ENCODE measurements at regions not wholly inside any gene's neighbourhood (a gene's known extent, or its start where the extent isn't known, plus 50 kb on each side); places are given as distances from the start of the nearest gene placed in this dataset.

DNA sequence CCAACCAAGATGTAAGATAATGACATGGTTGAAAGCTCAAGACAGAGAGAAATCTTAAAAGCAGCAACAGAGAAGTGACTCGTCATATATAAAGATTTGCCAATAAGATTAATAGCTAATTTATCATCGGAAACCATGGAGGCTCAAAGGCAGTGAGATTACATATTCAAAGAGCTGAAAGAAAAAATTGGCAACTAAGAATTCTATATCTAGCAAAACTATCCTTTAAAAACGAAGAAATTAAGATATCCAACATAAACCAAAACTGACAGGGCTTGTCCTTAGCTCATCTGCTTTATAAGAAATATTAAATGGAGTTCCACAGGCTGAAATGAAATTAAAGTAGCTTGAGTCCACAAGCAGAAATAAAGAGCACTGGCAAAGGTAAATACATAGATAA lies 236.6 kb downstream of the ANAPC1 start:
- H2AFZ ChIP-seq (ENCODE audit: low read length) = no peak overlapping the region
- no peak overlapping the region for H3K4me2 ChIP-seq (ENCODE audit: insufficient read depth, insufficient read length, low read length)
- H3K56ac ChIP-seq (ENCODE audit: insufficient read length, low read depth, low read length) = no peak overlapping the region
- H3K79me1 ChIP-seq (ENCODE audit: insufficient read depth, low read depth, low read length, poor library complexity, severe bottlenecking) = no peaks in the 10 kb centered on the region
- Mint-ChIP-seq H3K9me3 (peaks cover 3 to 7% of the 10 kb centered on the region in 2 experiments; a peak in 4 of 5 replicates), H3K36me3 (ENCODE audit: insufficient read depth in 1 of 3, low read depth in 3 of 3) (peaks cover 0 to 5% (median 0%) of the 10 kb centered on the region in 3 experiments; a peak in 2 of 7 replicates), H3K27ac (no peak overlapping the region), H3K4me3 (no peak overlapping the region), H3K4me1 (no peaks in the 10 kb centered on the region), H3K27me3 (ENCODE audit: low read depth) (peaks cover under 1% of the 10 kb centered on the region; the same call in 1 of the 2 replicates)
- no peak overlapping the region for H3K23ac ChIP-seq (ENCODE audit: insufficient read length, low read depth, low read length)
- no peaks in the 10 kb centered on the region for H3K9me3 ChIP-seq (ENCODE audit: control insufficient read depth, low read depth, low read length)
- H2BK20ac ChIP-seq (ENCODE audit: low read depth, low read length, poor library complexity, severe bottlenecking) = no peak overlapping the region
- H3K79me2 ChIP-seq (ENCODE audit: insufficient read depth, low read length) = no peaks in the 10 kb centered on the region
- H3K27me3 ChIP-seq (ENCODE audit: insufficient read depth, low read length) = no peaks in the 10 kb centered on the region
- no peak overlapping the region for H2AK5ac ChIP-seq (ENCODE audit: insufficient read length, low read length)
- TF ChIP-seq, protein P1, sequence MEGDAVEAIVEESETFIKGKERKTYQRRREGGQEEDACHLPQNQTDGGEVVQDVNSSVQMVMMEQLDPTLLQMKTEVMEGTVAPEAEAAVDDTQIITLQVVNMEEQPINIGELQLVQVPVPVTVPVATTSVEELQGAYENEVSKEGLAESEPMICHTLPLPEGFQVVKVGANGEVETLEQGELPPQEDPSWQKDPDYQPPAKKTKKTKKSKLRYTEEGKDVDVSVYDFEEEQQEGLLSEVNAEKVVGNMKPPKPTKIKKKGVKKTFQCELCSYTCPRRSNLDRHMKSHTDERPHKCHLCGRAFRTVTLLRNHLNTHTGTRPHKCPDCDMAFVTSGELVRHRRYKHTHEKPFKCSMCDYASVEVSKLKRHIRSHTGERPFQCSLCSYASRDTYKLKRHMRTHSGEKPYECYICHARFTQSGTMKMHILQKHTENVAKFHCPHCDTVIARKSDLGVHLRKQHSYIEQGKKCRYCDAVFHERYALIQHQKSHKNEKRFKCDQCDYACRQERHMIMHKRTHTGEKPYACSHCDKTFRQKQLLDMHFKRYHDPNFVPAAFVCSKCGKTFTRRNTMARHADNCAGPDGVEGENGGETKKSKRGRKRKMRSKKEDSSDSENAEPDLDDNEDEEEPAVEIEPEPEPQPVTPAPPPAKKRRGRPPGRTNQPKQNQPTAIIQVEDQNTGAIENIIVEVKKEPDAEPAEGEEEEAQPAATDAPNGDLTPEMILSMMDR (conservative IDR thresholded peaks at IDR 0.05) = no peak
- no peak overlapping the region for H3K4ac ChIP-seq (ENCODE audit: low read depth, low read length)
- no peaks in the 10 kb centered on the region for H3K23me2 ChIP-seq (ENCODE audit: insufficient read length, low read depth, low read length, poor library complexity, severe bottlenecking)
- no peak for DNase-seq
- no peak overlapping the region for H2BK15ac ChIP-seq (ENCODE audit: low read depth, low read length)
- no peak overlapping the region for H3K18ac ChIP-seq (ENCODE audit: insufficient read length, low read depth, low read length)
- no peak overlapping the region for H2BK5ac ChIP-seq (ENCODE audit: insufficient read length, low read length)
- H4K8ac ChIP-seq (replicated peaks; ENCODE audit: insufficient read length, low read depth, low read length) = no peak overlapping the region
- no peak overlapping the region for H4K5ac ChIP-seq (ENCODE audit: insufficient read length, low read depth, low read length)
- H2BK120ac ChIP-seq (ENCODE audit: low read depth, low read length, poor library complexity, severe bottlenecking) = no peak overlapping the region
- WGBS (ENCODE audit: extremely low coverage, insufficient read length, low lambda C conversion rate) = no CpG with 5 or more reads among the region's 3 CpGs
- no peak overlapping the region for H2BK12ac ChIP-seq (ENCODE audit: insufficient read length, low read depth, low read length)
- no peak overlapping the region for H3K27ac ChIP-seq (ENCODE audit: insufficient read length, low read depth, low read length)
- no peaks in the 10 kb centered on the region for H4K20me1 ChIP-seq (ENCODE audit: control insufficient read depth, insufficient read depth, insufficient read length)
- no peak overlapping the region for H3K14ac ChIP-seq (ENCODE audit: insufficient read depth, low read length)
- H4K91ac ChIP-seq (ENCODE audit: insufficient read length, low read depth, low read length) = no peak overlapping the region
- H3K4me1 ChIP-seq (ENCODE audit: insufficient read depth, low read length) = no peaks in the 10 kb centered on the region
- H3T11ph ChIP-seq (ENCODE audit: low read length) = no peak overlapping the region
- no peak overlapping the region for H3K9ac ChIP-seq (ENCODE audit: extremely low read depth, insufficient read length, low read length)

Data from H9 (cell line).